Heart left ventricle (tissue), 16 donors: ENCODE measurements at regions not wholly inside any gene's neighbourhood (a gene's known extent, or its start where the extent isn't known, plus 50 kb on each side); places are given as distances from the start of the nearest gene placed in this dataset.

Source experiments
- ATAC-seq, 4 donors: fragments of 200-7000 bp; cut with Tn5 transposase; one replicate each; pipeline ENCODE4 v1.9.1; 2020 to 2022; ENCODE audit warnings: moderate library complexity in 4 of 4, mild to moderate bottlenecking in 3 of 4, moderate number of reproducible peaks in 1 of 4
- DNase-seq, 5 donors: peaks; one replicate each; pipeline ENCODE4 v3.0.0-alpha.2; 2020
- H3K27ac ChIP-seq, 12 donors: fragments of 200-600 bp; sonication (generic) in 4 of 12; one replicate each; pipeline versions ENCODE4 v1.5.0 to v1.8.0; 2016 to 2022; ENCODE audit warnings: mild to moderate bottlenecking in 2 of 12
- H3K27me3 ChIP-seq, 9 donors: fragments of 200-600 bp; sonication (generic) in 2 of 9; one replicate each; pipeline versions ENCODE4 v1.5.1 to v1.8.0; 2016 to 2022; ENCODE audit warnings: mild to moderate bottlenecking in 3 of 9
- H3K36me3 ChIP-seq, 9 donors: fragments of 200-600 bp; sonication (generic) in 2 of 9; one replicate each; pipeline versions ENCODE4 v1.5.0 to v1.8.0; 2018 to 2022; ENCODE audit warnings: mild to moderate bottlenecking in 2 of 9
- H3K4me1 ChIP-seq, 12 donors: fragments of 200-600 bp; sonication (generic) in 4 of 12; one replicate each; pipeline versions ENCODE4 v1.5.0 to v1.8.0; 2016 to 2022; ENCODE audit warnings: mild to moderate bottlenecking in 3 of 12
- H3K4me3 ChIP-seq, 12 donors: fragments of 200-600 bp; sonication (generic) in 4 of 12; one replicate each; pipeline versions ENCODE4 v1.5.0 to v1.8.0; 2017 to 2022; ENCODE audit warnings: mild to moderate bottlenecking in 9 of 12, moderate library complexity in 4 of 12
- H3K9me3 ChIP-seq, 12 donors: fragments of 200-600 bp; sonication (generic) in 4 of 12; one replicate each; pipeline versions ENCODE4 v1.5.0 to v1.8.0; 2016 to 2022; ENCODE audit warnings: mild to moderate bottlenecking in 1 of 12
- POLR2A ChIP-seq, 2 donors: fragments of 450-650 bp; IDR thresholded peaks; one replicate each; pipeline ENCODE4 v1.6.1; 2017; ENCODE audit warnings: antibody characterized with exemption in 2 of 2, mild to moderate bottlenecking in 2 of 2, moderate library complexity in 2 of 2
- WGBS, 4 donors: extraction: QIAGEN DNeasy Blood & Tissue Kit in 2 of 4; methylation state at CpG; one replicate each; pipeline versions ENCODE4 v1.1.5 to v1.1.7; 2013 to 2018; 5-methylcytosine and 5-hydroxymethylcytosine counted together
- intact Hi-C, 10 donors: fragments of 100-400 bp; cut with DNase I; formaldehyde crosslinking; loops; one replicate each; pipeline versions ENCODE4 v1.11.1 to v1.14.2; 2022
- TF ChIP-seq, protein P1 (sequence below), 12 donors: fragments of 200-600 bp; sonication (generic) in 4 of 12; IDR thresholded peaks; one replicate each; pipeline versions ENCODE4 v1.5.0 to v1.8.0; 2018 to 2022; ENCODE audit warnings: antibody characterized with exemption in 12 of 12, mild to moderate bottlenecking in 5 of 12
- donor health status: ischemic (EF 13 %, LVEDD 7.1; RV severe dilation, severe dysfunction).
- donor health status: healthy with polysubstance abuse.
- donor health status: DM: no; HTN: yes; CAD: no.
- donor health status: DM: no; HTN: no; CAD: no.
- donor health status: ischemic (EF 25% LVEDD 6.9; RV normal size, moderate dysfunction).
- donor health status: ischemic (EF 25% LVEDD 5.7; RV mildly dilated, moderate dysfunction).
- donor health status: healthy.
- donor health status: DM: yes; HTN: yes; CAD: no.
- donor health status: ischemic (EF 35%, LVEDD 5.7; RV mildly dilated, moderate dysfunction).
- donor health status: nonischemic (EF 11% LVEDD 7.7; RV severe dilation, severe dysfunction).
- donor health status: DM: yes; HTN: yes; CAD: no.
- donor health status: PGD.
- donor health status: ischemic (EF 29% LVEDD 5.4; RV normal size, mild dysfunction).
- donor health status: nonischemic (EF 23%, LVEDD 6.1; RV moderate dilation, normal function).

DNA sequence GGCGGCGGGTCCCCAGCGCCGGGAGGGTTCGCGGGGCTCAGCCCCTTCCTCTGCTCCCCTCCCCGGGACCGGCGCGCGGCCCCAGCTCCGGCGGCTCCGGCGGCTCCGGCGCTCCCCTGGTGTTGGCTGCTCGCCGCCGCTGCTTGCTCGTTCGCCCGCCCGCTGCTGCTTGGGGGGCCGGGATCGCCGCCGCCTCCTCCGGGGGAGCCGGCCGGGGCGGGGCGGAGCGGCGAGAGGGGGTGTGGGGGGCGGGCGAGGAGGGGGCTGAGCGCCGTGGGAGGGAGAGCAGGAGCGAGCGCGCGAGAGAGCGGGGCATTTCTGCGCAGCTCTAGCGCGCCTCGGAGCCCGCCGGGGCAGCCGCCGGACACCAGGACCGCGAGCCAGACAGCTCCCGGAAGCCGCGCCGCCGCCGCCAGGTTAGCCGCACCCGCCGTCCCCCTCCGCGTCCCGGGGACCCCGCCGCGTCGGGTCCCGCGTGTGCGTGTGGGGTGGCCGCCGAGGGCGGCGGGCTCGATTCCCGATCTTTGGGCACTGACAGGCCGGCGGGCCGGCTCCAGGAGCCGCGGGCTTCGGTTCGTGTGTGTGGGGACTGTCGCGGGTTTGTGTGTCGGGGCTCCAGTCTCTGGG, 62.0 kb upstream of the EPB41L1 start:
- Histone ChIP-seq H3K27ac (peak overlapping the region in 6 of 12 donors; percentile 6 to 65 (median 41)), H3K9me3 (no peaks in the 10 kb centered on the region), H3K4me1 (peaks cover 0 to 30% (median 17%) of the 10 kb centered on the region in 12 donors), H3K27me3 (peaks cover 0 to 34% (median 5%) of the 10 kb centered on the region in 9 donors), H3K4me3 (peak overlapping the region; percentile 56 to 88 (median 66)), H3K36me3 (no peaks in the 10 kb centered on the region)
- DNase-seq: peak in 2 of 5 donors; percentile 43 to 73
- TF ChIP-seq POLR2A (IDR thresholded peaks at IDR 0.05): no peak
- TF ChIP-seq, protein P1, sequence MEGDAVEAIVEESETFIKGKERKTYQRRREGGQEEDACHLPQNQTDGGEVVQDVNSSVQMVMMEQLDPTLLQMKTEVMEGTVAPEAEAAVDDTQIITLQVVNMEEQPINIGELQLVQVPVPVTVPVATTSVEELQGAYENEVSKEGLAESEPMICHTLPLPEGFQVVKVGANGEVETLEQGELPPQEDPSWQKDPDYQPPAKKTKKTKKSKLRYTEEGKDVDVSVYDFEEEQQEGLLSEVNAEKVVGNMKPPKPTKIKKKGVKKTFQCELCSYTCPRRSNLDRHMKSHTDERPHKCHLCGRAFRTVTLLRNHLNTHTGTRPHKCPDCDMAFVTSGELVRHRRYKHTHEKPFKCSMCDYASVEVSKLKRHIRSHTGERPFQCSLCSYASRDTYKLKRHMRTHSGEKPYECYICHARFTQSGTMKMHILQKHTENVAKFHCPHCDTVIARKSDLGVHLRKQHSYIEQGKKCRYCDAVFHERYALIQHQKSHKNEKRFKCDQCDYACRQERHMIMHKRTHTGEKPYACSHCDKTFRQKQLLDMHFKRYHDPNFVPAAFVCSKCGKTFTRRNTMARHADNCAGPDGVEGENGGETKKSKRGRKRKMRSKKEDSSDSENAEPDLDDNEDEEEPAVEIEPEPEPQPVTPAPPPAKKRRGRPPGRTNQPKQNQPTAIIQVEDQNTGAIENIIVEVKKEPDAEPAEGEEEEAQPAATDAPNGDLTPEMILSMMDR (IDR thresholded peaks at IDR 0.05): no peak
- peak in 3 of 4 donors; percentile 34 to 73 (median 54) for ATAC-seq
- intact Hi-C loops: loop anchor here in 1 of 10 donors (5.0 kb wide), 1 partner anchor 40 kb away; no protein-coding TSS in a partner anchor
- WGBS, 4 donors: 0 to 1% (median 0%) methylated on average over 22 to 89 of the region's 89 CpGs

DNA sequence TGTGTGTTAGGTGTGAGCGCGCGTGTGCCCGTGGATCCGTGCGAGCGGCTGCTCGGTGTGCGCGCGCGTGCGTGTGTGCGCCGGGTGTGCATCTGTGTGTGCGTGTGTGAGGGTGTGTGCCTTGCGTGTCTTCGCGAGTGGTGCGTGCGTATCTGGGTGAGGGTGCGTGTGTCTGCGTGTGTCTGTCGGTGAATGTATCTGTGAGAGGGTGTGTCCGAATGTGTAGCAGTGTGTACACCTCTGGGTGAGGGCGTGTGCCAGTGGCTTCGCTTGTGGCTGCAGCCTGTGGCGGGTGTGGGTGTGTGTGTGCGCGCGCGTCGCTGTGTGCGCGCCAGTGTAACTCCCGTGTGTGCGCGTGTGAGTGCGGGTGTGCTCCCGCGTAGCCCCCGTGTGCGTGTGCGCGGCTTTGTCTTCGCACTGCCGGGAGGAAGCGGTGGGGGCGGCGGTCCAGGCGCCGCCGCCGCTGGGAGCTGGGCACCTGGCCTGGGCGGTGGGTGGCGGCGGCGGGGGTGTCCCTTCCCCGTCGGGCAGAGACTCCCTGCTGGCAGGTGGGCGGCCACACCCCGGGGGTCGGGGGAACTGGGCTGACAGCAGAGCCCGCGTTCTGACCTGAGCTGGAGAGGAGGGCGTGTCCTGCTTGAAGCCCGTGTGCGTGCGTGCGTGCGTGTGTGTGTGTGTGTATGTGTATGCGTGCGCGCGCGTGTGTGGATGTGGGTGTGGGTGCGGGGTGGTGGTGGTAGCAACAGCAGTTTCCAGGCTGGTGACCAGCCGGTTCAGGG, 61.3 kb upstream of the EPB41L1 start:
- H3K4me3 ChIP-seq: peak overlapping the region; percentile 56 to 88 (median 66)
- H3K36me3 ChIP-seq: no peaks in the 10 kb centered on the region
- peak overlapping the region in 7 of 12 donors; percentile 6 to 65 (median 50) for H3K27ac ChIP-seq
- TF ChIP-seq POLR2A (IDR thresholded peaks at IDR 0.05): no peak
- TF ChIP-seq, protein P1 (IDR thresholded peaks at IDR 0.05): no peak
- ATAC-seq: peak in 3 of 4 donors; percentile 37 to 41 (median 39)
- intact Hi-C loops: loop anchor here in 1 of 10 donors (5.0 kb wide), 1 partner anchor 41 kb away; no protein-coding TSS in a partner anchor
- peaks cover 0 to 34% (median 5%) of the 10 kb centered on the region in 9 donors for H3K27me3 ChIP-seq
- H3K4me1 ChIP-seq: peaks cover 0 to 37% (median 21%) of the 10 kb centered on the region in 12 donors
- 1% methylated on average over 23 to 78 of the region's 78 CpGs for WGBS, 4 donors
- H3K9me3 ChIP-seq: no peaks in the 10 kb centered on the region
- DNase-seq: peak; percentile 32 to 82 (median 48)

DNA sequence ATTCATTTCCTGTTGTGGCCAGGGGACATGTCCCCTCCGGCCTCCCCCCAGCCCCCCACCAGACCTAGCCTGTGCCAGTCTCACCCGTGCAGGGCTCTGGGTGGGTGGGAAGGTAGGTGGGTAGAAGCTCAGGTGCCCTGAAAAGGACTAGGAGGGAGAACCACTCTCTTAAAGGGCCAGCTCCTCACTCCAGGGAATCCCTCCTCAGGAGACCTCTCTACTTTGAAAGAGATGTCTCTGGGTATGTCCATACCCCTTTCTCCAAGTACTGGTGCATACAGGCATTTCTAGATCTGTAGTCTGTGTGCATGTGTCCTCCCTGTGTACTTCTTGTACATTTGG, 60.8 kb upstream of the EPB41L1 start:
- ATAC-seq: peak in 1 of 4 donors; percentile 6
- no peaks in the 10 kb centered on the region for H3K9me3 ChIP-seq
- peaks cover 0 to 34% (median 5%) of the 10 kb centered on the region in 9 donors for H3K27me3 ChIP-seq
- peak overlapping the region in 7 of 12 donors; percentile 1 to 65 (median 50) for H3K27ac ChIP-seq
- TF ChIP-seq, protein P1 (IDR thresholded peaks at IDR 0.05): no peak
- TF ChIP-seq POLR2A (IDR thresholded peaks at IDR 0.05): no peak
- DNase-seq: no peak
- H3K36me3 ChIP-seq: no peaks in the 10 kb centered on the region
- 0 to 3% (median 2%) methylated on average over 2 of the region's 2 CpGs; no CpG with 5 or more reads in 1 of the 4 donors for WGBS, 4 donors
- peaks cover 0 to 42% (median 27%) of the 10 kb centered on the region in 12 donors for H3K4me1 ChIP-seq
- intact Hi-C loops: loop anchor here in 1 of 10 donors (5.0 kb wide), 1 partner anchor 41 kb away; no protein-coding TSS in a partner anchor
- H3K4me3 ChIP-seq: peak overlapping the region; percentile 56 to 88 (median 66)

DNA sequence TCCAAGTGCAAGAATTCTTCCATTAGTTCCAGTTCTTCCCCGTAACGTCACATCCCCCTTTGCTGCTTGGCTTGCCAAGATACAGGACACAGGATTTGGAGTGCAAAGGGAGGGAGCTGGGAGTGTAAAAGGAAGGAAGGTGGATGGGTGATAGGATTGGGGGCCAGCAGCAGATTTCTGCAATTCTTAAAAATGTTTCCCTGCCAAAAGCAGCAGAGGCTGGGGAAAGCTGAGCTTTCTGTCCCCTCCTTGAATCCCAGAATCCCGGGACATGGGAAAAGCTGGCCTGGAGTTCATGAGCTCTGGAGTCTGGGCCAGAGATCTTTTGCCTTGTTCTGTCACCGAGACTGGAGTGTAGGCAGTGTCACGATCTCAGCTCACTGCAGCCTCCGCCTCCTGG, 60.0 kb upstream of the EPB41L1 start:
- Histone ChIP-seq H3K27ac (peak overlapping the region in 9 of 12 donors; percentile 12 to 65 (median 49)), H3K27me3 (peaks cover 0 to 34% (median 5%) of the 10 kb centered on the region in 9 donors), H3K4me3 (peak overlapping the region in 11 of 12 donors; percentile 13 to 88 (median 67)), H3K4me1 (peaks cover 0 to 47% (median 28%) of the 10 kb centered on the region in 12 donors), H3K36me3 (no peaks in the 10 kb centered on the region), H3K9me3 (no peaks in the 10 kb centered on the region)
- intact Hi-C loops: loop anchor here in 1 of 10 donors (5.0 kb wide), 1 partner anchor 42 kb away; no protein-coding TSS in a partner anchor
- 37 to 53% (median 47%) methylated on average over 6 of the region's 6 CpGs for WGBS, 4 donors
- DNase-seq (peak in 3 of 5 donors; percentile 33 to 43 (median 36)), ATAC-seq (peak; percentile 27 to 67 (median 38))
- no peak for TF ChIP-seq POLR2A (IDR thresholded peaks at IDR 0.05)
- TF ChIP-seq, protein P1 (IDR thresholded peaks at IDR 0.05): no peak
